GM21576 (cell line): ENCODE measurements at regions not wholly inside any gene's neighbourhood (a gene's known extent, or its start where the extent isn't known, plus 50 kb on each side); places are given as distances from the start of the nearest gene placed in this dataset.

Experiments
- ATAC-seq: cut with Tn5 transposase; IDR thresholded peaks from one replicate; pipeline ENCODE4 v1.9.1; 2021; ENCODE audit warnings: mild to moderate bottlenecking, moderate library complexity; ENCODE audit not compliant: unreplicated experiment

GRCh38 chr7:13179775-13180523 lies 492.5 kb downstream of the ARL4A start:
- no peak for ATAC-seq

- ATAC-seq, result no peak
Measured at GRCh38 chr7:13181216-13181615, 493.8 kb downstream of the ARL4A start.

- no peak for ATAC-seq
Measured at GRCh38 chr7:13185139-13185538, 497.7 kb downstream of the ARL4A start.

GRCh38 chr7:13188236-13188805 lies 500.9 kb downstream of the ARL4A start:
- no peak for ATAC-seq

GRCh38 chr7:13188922-13189321 lies 501.5 kb downstream of the ARL4A start:
- no peak for ATAC-seq

- no peak for ATAC-seq
Measured at GRCh38 chr7:13189668-13190067, 502.2 kb downstream of the ARL4A start.

GRCh38 chr7:13197501-13197900 lies 510.1 kb downstream of the ARL4A start:
- ATAC-seq, result no peak

GRCh38 chr7:13198036-13198435 lies 510.6 kb downstream of the ARL4A start:
- ATAC-seq, result no peak

- ATAC-seq, result no peak
Measured at GRCh38 chr7:13198727-13199126, 511.3 kb downstream of the ARL4A start.

- no peak for ATAC-seq
Measured at GRCh38 chr7:13201628-13202027, 514.2 kb downstream of the ARL4A start.

GRCh38 chr7:13217768-13218167 lies 530.3 kb downstream of the ARL4A start:
- no peak for ATAC-seq

- ATAC-seq, result no peak
Measured at GRCh38 chr7:13225068-13225467, 537.6 kb downstream of the ARL4A start.

- ATAC-seq, result no peak
Measured at GRCh38 chr7:13226385-13226784, 539.0 kb downstream of the ARL4A start.

GRCh38 chr7:13231216-13231615 lies 543.8 kb downstream of the ARL4A start:
- no peak for ATAC-seq

GRCh38 chr7:13235436-13235835 lies 548.0 kb downstream of the ARL4A start:
- ATAC-seq, result no peak

- no peak for ATAC-seq
Measured at GRCh38 chr7:13236026-13236425, 548.6 kb downstream of the ARL4A start.

- no peak for ATAC-seq
Measured at GRCh38 chr7:13240349-13240748, 552.9 kb downstream of the ARL4A start.

- ATAC-seq, result no peak
Measured at GRCh38 chr7:13241416-13241815, 554.0 kb downstream of the ARL4A start.

GRCh38 chr7:13257661-13258060 lies 570.2 kb downstream of the ARL4A start:
- ATAC-seq, result no peak

- no peak for ATAC-seq
Measured at GRCh38 chr7:13258386-13258785, 571.0 kb downstream of the ARL4A start.

GRCh38 chr7:13259930-13260329 lies 572.5 kb downstream of the ARL4A start:
- ATAC-seq, result no peak

- ATAC-seq, result peak; percentile 59
Measured at GRCh38 chr7:13262929-13263530, 575.6 kb downstream of the ARL4A start.
